CD14-positive monocyte (primary cell): ENCODE measurements at regions not wholly inside any gene's neighbourhood (a gene's known extent, or its start where the extent isn't known, plus 50 kb on each side); places are given as distances from the start of the nearest gene placed in this dataset.

Experiments used
- DNase-seq, 3 donors: peaks; one replicate each; pipeline ENCODE4 v3.0.0-alpha.2; 2011 to 2022
- H2AFZ ChIP-seq: 2 replicates; pipeline ENCODE4 v1.6.0; 2012; ENCODE audit warnings: mild to moderate bottlenecking, low read depth, low read length, inconsistent platforms; ENCODE audit not compliant: insufficient read depth, poor library complexity, severe bottlenecking
- H3K27ac ChIP-seq, 2 donors: 1 replicate in 1 of 2; 2 replicates in 1 of 2; pipeline ENCODE4 v1.5.1; 2012 to 2013; ENCODE audit warnings: low read length in 2 of 2, control low read depth in 1 of 2, inconsistent platforms in 1 of 2, low read depth in 1 of 2, mild to moderate bottlenecking in 1 of 2
- H3K27me3 ChIP-seq, 2 donors: one replicate each; pipeline versions ENCODE4 v1.6.0 to v1.6.1; 2011 to 2013; ENCODE audit warnings: low read length in 2 of 2; ENCODE audit not compliant: control insufficient read depth in 2 of 2, insufficient read depth in 2 of 2
- H3K36me3 ChIP-seq, 2 donors: replicated peaks in 1 of 2; 1 replicate in 1 of 2; 2 replicates in 1 of 2; pipeline versions ENCODE4 v1.5.1 to v1.6.1; 2012 to 2013; ENCODE audit warnings: low read length in 2 of 2, control low read depth in 1 of 2, inconsistent platforms in 1 of 2, mild to moderate bottlenecking in 1 of 2; ENCODE audit not compliant: insufficient read depth in 2 of 2, control insufficient read depth in 1 of 2
- H3K4me1 ChIP-seq, 2 donors: 1 replicate in 1 of 2; 2 replicates in 1 of 2; pipeline versions ENCODE4 v1.5.1 to v1.6.1; 2012 to 2013; ENCODE audit warnings: low read length in 2 of 2, control low read depth in 1 of 2, inconsistent platforms in 1 of 2, mild to moderate bottlenecking in 1 of 2, moderate library complexity in 1 of 2; ENCODE audit not compliant: insufficient read depth in 2 of 2, control insufficient read depth in 1 of 2
- H3K4me2 ChIP-seq: replicated peaks from 2 replicates; pipeline ENCODE3; 2012; ENCODE audit warnings: low read length, moderate library complexity, mild to moderate bottlenecking; ENCODE audit not compliant: poor library complexity, severe bottlenecking; ENCODE audit errors: extremely low read depth
- H3K4me3 ChIP-seq, 3 experiments: fragments of 200-600 bp in 1 of 3; sonication (generic) in 1 of 3; replicated peaks in 1 of 3; 1 replicate in 2 of 3; 2 replicates in 1 of 3; pipeline ENCODE4 v1.5.1; 2011 to 2013; ENCODE audit warnings: low read length in 3 of 3, mild to moderate bottlenecking in 3 of 3, control low read depth in 2 of 3, low read depth in 2 of 3, inconsistent platforms in 1 of 3, moderate library complexity in 1 of 3
- H3K79me2 ChIP-seq: 2 replicates; pipeline ENCODE4 v1.6.0; 2012; ENCODE audit warnings: mild to moderate bottlenecking, control low read depth, inconsistent platforms, low read length, moderate library complexity; ENCODE audit not compliant: insufficient read depth
- H3K9ac ChIP-seq: 2 replicates; pipeline ENCODE4 v1.6.0; 2017; ENCODE audit warnings: low read length, mild to moderate bottlenecking; ENCODE audit not compliant: insufficient read depth, poor library complexity, severe bottlenecking
- H3K9me3 ChIP-seq, 2 donors: replicated peaks in 1 of 2; 1 replicate in 1 of 2; 2 replicates in 1 of 2; pipeline versions ENCODE4 v1.5.1 to v1.6.1; 2012 to 2013; ENCODE audit warnings: low read length in 2 of 2, control low read depth in 1 of 2; ENCODE audit not compliant: control insufficient read depth in 1 of 2, insufficient read depth in 1 of 2
- H4K20me1 ChIP-seq: 2 replicates; pipeline ENCODE4 v1.6.0; 2012; ENCODE audit warnings: mild to moderate bottlenecking, low read length, control low read depth, moderate library complexity; ENCODE audit not compliant: insufficient read depth
- H3K27ac Mint-ChIP-seq, 7 donors: one replicate each; pipeline ENCODE4 v1.8.0; 2020; ENCODE audit warnings: mild to moderate bottlenecking in 7 of 7, mixed read lengths in 7 of 7, moderate library complexity in 6 of 7, inconsistent platforms in 2 of 7
- H3K27me3 Mint-ChIP-seq, 3 donors: one replicate each; pipeline ENCODE4 v1.8.0; 2021 to 2022; ENCODE audit warnings: low read depth in 3 of 3, mild to moderate bottlenecking in 3 of 3, mixed read lengths in 3 of 3, moderate library complexity in 3 of 3, inconsistent platforms in 1 of 3
- H3K36me3 Mint-ChIP-seq, 2 donors: one replicate each; pipeline ENCODE4 v1.8.0; 2020; ENCODE audit warnings: mixed read lengths in 2 of 2, inconsistent platforms in 1 of 2, mild to moderate bottlenecking in 1 of 2
- H3K4me1 Mint-ChIP-seq: one replicate; pipeline ENCODE4 v1.8.0; 2020; ENCODE audit warnings: mild to moderate bottlenecking, mixed read lengths
- H3K4me3 Mint-ChIP-seq, 2 donors: one replicate each; pipeline ENCODE4 v1.8.0; 2020; ENCODE audit warnings: mild to moderate bottlenecking in 2 of 2, mixed read lengths in 2 of 2, moderate library complexity in 1 of 2
- H3K9me3 Mint-ChIP-seq, 7 donors: one replicate each; pipeline ENCODE4 v1.8.0; 2020 to 2022; ENCODE audit warnings: mixed read lengths in 7 of 7, mild to moderate bottlenecking in 6 of 7, moderate library complexity in 6 of 7, inconsistent platforms in 2 of 7
- WGBS: methylation state at CpG from one replicate; pipeline ENCODE4 v1.1.5; 2013; ENCODE audit warnings: missing lambda C conversion rate; ENCODE audit not compliant: insufficient coverage; 5-methylcytosine and 5-hydroxymethylcytosine counted together
- intact Hi-C, 2 donors: fragments of 100-400 bp; cut with micrococcal nuclease; formaldehyde crosslinking; loops; one replicate each; pipeline versions ENCODE4 v1.15.0 to v1.15.1; 2023
- TF ChIP-seq, protein P1 (sequence below): fragments of 200-600 bp; IDR thresholded peaks from one replicate; pipeline ENCODE4 v1.8.0; 2022; ENCODE audit warnings: antibody characterized with exemption, mild to moderate bottlenecking

DNA sequence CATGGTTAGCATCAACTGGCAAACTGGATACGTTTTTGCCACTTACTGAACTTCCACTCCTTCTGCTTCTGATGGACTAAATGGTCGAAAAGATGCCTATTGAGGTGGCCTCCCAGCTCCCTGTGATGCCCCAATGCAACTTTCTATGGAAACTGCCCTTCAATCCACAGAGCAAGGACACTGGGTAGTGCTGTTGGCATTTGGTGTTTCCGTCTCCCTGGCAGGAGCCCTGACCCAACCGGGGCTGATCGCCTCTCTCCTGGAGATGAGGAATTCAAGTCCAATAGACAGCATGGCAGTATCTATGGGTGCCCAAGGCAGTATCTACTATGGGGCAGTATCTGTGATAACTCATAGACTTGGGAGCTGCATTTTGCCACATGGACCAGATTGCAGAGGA is 116.3 kb upstream of the IRX3 start:
- H3K36me3 Mint-ChIP-seq = no peaks in the 10 kb centered on the region
- H3K4me1 ChIP-seq = peaks cover 0 to 6% of the 10 kb centered on the region in 2 donors

DNA sequence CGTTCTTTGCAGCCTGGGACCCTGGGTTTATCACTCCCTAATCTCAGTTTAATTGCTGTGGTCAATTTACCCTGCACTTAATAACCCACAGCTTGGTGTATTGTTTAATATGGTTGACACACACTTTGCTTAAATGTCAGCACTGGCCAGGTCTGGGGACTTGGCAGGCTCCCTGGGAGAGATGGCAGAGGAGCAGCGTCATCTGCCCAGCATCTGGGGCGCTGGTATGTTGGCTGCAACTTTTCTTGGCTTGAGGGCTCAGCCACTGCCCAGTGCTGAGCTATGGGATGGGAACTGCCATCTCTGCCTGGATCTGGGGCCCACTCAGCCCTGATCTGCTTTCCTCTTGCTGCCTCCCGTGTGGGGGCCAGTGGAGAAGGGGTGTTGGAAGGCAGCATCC is 115.7 kb upstream of the IRX3 start:
- no peaks in the 10 kb centered on the region for H3K27me3 ChIP-seq
- no peak overlapping the region for H3K4me2 ChIP-seq
- H3K79me2 ChIP-seq = no peaks in the 10 kb centered on the region
- no peak overlapping the region for H3K27ac Mint-ChIP-seq
- WGBS = 79% methylated on average over 3 of the region's 4 CpGs
- H4K20me1 ChIP-seq = no peaks in the 10 kb centered on the region
- H3K36me3 Mint-ChIP-seq = no peaks in the 10 kb centered on the region
- peaks cover 11% of the 10 kb centered on the region for H3K4me1 Mint-ChIP-seq
- no peak overlapping the region for H3K9ac ChIP-seq
- peaks cover 0 to 2% (median 1%) of the 10 kb centered on the region in 7 donors for H3K9me3 Mint-ChIP-seq
- intact Hi-C loops = no loop called here
- TF ChIP-seq, protein P1, sequence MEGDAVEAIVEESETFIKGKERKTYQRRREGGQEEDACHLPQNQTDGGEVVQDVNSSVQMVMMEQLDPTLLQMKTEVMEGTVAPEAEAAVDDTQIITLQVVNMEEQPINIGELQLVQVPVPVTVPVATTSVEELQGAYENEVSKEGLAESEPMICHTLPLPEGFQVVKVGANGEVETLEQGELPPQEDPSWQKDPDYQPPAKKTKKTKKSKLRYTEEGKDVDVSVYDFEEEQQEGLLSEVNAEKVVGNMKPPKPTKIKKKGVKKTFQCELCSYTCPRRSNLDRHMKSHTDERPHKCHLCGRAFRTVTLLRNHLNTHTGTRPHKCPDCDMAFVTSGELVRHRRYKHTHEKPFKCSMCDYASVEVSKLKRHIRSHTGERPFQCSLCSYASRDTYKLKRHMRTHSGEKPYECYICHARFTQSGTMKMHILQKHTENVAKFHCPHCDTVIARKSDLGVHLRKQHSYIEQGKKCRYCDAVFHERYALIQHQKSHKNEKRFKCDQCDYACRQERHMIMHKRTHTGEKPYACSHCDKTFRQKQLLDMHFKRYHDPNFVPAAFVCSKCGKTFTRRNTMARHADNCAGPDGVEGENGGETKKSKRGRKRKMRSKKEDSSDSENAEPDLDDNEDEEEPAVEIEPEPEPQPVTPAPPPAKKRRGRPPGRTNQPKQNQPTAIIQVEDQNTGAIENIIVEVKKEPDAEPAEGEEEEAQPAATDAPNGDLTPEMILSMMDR = no peak
- H3K27ac ChIP-seq = no peak overlapping the region
- no peak overlapping the region for H3K4me3 Mint-ChIP-seq
- H3K9me3 ChIP-seq = peaks cover 0 to 2% of the 10 kb centered on the region in 2 donors
- peaks cover 0 to 11% of the 10 kb centered on the region in 2 donors for H3K4me1 ChIP-seq
- no peak overlapping the region for H2AFZ ChIP-seq
- peaks cover 4 to 18% (median 6%) of the 10 kb centered on the region in 3 donors for H3K27me3 Mint-ChIP-seq
- no peak for DNase-seq
- H3K36me3 ChIP-seq = no peaks in the 10 kb centered on the region
- no peak overlapping the region for H3K4me3 ChIP-seq

More for the DNA sequence above, 116.3 kb upstream of the IRX3 start:
- DNase-seq = no peak
- Histone ChIP-seq H3K79me2 (no peaks in the 10 kb centered on the region), H4K20me1 (no peaks in the 10 kb centered on the region), H3K4me2 (no peak overlapping the region), H3K4me3 (no peak overlapping the region), H3K27me3 (no peaks in the 10 kb centered on the region), H3K36me3 (no peaks in the 10 kb centered on the region), H2AFZ (no peak overlapping the region), H3K27ac (no peak overlapping the region), H3K9ac (no peak overlapping the region), H3K9me3 (no peaks in the 10 kb centered on the region)
- peaks cover 0 to 3% (median 0%) of the 10 kb centered on the region in 7 donors for H3K9me3 Mint-ChIP-seq
- intact Hi-C loops = no loop called here
- TF ChIP-seq, protein P1 = no peak
- WGBS = 91% methylated on average over 4 of the region's 5 CpGs
- H3K27me3 Mint-ChIP-seq = peaks cover 4 to 20% (median 6%) of the 10 kb centered on the region in 3 donors
- no peak overlapping the region for H3K27ac Mint-ChIP-seq
- peaks cover 5% of the 10 kb centered on the region for H3K4me1 Mint-ChIP-seq
- H3K4me3 Mint-ChIP-seq = no peak overlapping the region
